ENCODE measurements at regions not wholly inside any gene's neighbourhood (a gene's known extent, or its start where the extent isn't known, plus 50 kb on each side); places are given as distances from the start of the nearest gene placed in this dataset.

- DNase-seq: no peak
- no peaks in the 10 kb centered on the region for H3K9me3 ChIP-seq
- no peak overlapping the region for H3K27ac ChIP-seq
- no peak for TF ChIP-seq POLR2A (IDR thresholded peaks at IDR 0.05)
- no peak for TF ChIP-seq CTCF (IDR thresholded peaks at IDR 0.05)
- no peak overlapping the region for H3K4me3 ChIP-seq
- no peaks in the 10 kb centered on the region for H3K27me3 ChIP-seq
- no peaks in the 10 kb centered on the region for H3K4me1 ChIP-seq
- H3K36me3 ChIP-seq: no peaks in the 10 kb centered on the region
These were observed 208.5 kb upstream of the PDE10A start for GRCh38 chr6:165871571-165871970.

GRCh38 chr6:165869526-165869925 lies 206.5 kb upstream of the PDE10A start:
- no peak for TF ChIP-seq CTCF (IDR thresholded peaks at IDR 0.05)
- TF ChIP-seq POLR2A (IDR thresholded peaks at IDR 0.05): no peak
- no peaks in the 10 kb centered on the region for H3K36me3 ChIP-seq
- DNase-seq: no peak
- H3K4me3 ChIP-seq: no peak overlapping the region
- no peaks in the 10 kb centered on the region for H3K9me3 ChIP-seq
- H3K27ac ChIP-seq: no peak overlapping the region
- H3K27me3 ChIP-seq: no peaks in the 10 kb centered on the region
- no peaks in the 10 kb centered on the region for H3K4me1 ChIP-seq

DNA sequence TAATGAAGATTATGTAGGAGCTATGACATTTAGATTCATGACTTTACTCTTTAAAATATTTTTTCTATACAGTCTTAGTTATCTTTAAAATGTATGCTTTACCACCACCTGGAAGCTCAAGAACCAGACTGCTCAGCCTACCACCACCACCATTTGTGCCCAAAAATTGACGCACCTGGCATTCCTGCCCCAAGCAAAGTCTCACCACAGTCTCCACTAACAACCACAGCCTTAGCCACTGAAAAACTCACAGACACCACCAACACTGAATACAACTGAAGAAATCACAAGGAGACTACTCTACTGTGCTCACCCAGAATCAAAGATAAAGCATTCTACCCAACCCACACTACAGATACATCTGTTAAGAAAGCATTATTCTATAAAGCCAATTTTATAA lies 201.9 kb upstream of the PDE10A start:
- Histone ChIP-seq H3K36me3 (no peaks in the 10 kb centered on the region), H3K27ac (no peak overlapping the region), H3K4me1 (no peaks in the 10 kb centered on the region), H3K9me3 (no peaks in the 10 kb centered on the region), H3K27me3 (no peaks in the 10 kb centered on the region), H3K4me3 (no peak overlapping the region)
- no peak for DNase-seq
- TF ChIP-seq CTCF (IDR thresholded peaks at IDR 0.05) (no peak), POLR2A (IDR thresholded peaks at IDR 0.05) (no peak)

GRCh38 chr6:165864218-165864617 lies 201.2 kb upstream of the PDE10A start:
- Histone ChIP-seq H3K27me3 (no peaks in the 10 kb centered on the region), H3K4me1 (no peaks in the 10 kb centered on the region), H3K4me3 (no peak overlapping the region), H3K9me3 (no peaks in the 10 kb centered on the region), H3K36me3 (no peaks in the 10 kb centered on the region), H3K27ac (no peak overlapping the region)
- TF ChIP-seq POLR2A (IDR thresholded peaks at IDR 0.05): no peak
- no peak for TF ChIP-seq CTCF (IDR thresholded peaks at IDR 0.05)
- DNase-seq: no peak

DNA sequence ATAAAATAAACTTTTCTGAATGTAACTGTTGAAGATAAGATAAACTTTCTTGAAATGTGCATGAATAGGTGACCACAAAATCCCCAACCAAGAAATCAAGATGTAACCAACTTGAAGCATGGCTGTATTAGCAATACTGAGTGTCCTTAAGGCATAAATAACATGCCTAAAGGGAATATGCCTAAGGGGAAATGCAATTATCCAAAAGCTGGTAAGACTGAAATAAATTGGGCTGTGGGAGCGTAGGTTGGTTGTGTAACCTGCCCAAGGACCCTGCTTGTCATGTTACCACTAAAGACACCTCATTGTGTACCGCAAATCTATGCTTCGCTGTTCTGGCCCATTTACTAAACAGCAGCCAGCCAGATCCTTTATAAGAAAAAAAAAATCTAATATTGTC lies 200.8 kb upstream of the PDE10A start:
- DNase-seq: no peak
- Histone ChIP-seq H3K36me3 (no peaks in the 10 kb centered on the region), H3K27me3 (no peaks in the 10 kb centered on the region), H3K4me1 (no peaks in the 10 kb centered on the region), H3K4me3 (no peak overlapping the region), H3K27ac (no peak overlapping the region), H3K9me3 (no peaks in the 10 kb centered on the region)
- no peak for TF ChIP-seq POLR2A (IDR thresholded peaks at IDR 0.05)

GRCh38 chr6:165862813-165863212 lies 199.8 kb upstream of the PDE10A start:
- no peak for DNase-seq

More at GRCh38 chr6:165862813-165863212, 199.8 kb upstream of the PDE10A start:
- H3K4me1 ChIP-seq: no peaks in the 10 kb centered on the region
- no peaks in the 10 kb centered on the region for H3K27me3 ChIP-seq
- no peak overlapping the region for H3K27ac ChIP-seq
- H3K4me3 ChIP-seq: no peak overlapping the region
- no peaks in the 10 kb centered on the region for H3K36me3 ChIP-seq
- no peak for TF ChIP-seq POLR2A (IDR thresholded peaks at IDR 0.05)
- no peak for TF ChIP-seq CTCF (IDR thresholded peaks at IDR 0.05)
- H3K9me3 ChIP-seq: no peaks in the 10 kb centered on the region
